Medulla oblongata (tissue), 1 donor: ENCODE measurements at regions not wholly inside any gene's neighbourhood (a gene's known extent, or its start where the extent isn't known, plus 50 kb on each side); places are given as distances from the start of the nearest gene placed in this dataset.
"Not testable (repeated sequence)": the region's sequence is repeated elsewhere in the genome, so short reads cannot be mapped to it uniquely, and the experiment has no call there.

Source experiments
- DNase-seq: peaks from one replicate; pipeline ENCODE4 v3.0.0-alpha.2; 2015; ENCODE audit errors: extremely low spot score

- DNase-seq: no peak
Observed at GRCh38 chr1:199515261-199515660, 512.2 kb upstream of the NR5A2 start.

- no peak for DNase-seq
Observed at GRCh38 chr1:199522338-199522737, 505.2 kb upstream of the NR5A2 start.

GRCh38 chr1:199522936-199523335 lies 504.6 kb upstream of the NR5A2 start:
- no peak for DNase-seq

- no peak for DNase-seq
Observed at GRCh38 chr1:199529324-199529723, 498.2 kb upstream of the NR5A2 start.

DNA sequence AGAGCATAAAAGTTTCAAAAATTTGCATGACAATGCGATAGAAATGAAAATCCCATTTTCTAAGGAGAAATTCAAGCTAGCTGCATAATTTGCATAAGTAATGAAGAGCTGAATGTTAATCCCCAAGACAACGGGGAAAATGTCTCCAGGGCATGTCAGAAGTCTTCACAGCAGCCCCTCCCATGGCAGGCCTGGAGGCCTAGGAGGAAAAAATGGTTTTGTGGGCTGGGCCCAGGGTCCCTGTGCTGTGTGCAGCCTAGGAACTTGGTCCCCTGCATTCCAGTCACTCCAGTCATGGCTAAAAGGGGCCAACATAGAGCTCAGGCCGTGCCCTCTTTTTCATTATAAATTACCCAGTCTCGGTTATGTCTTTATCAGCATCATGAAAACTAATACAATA lies 494.1 kb upstream of the NR5A2 start:
- not testable (repeated sequence) for DNase-seq

DNA sequence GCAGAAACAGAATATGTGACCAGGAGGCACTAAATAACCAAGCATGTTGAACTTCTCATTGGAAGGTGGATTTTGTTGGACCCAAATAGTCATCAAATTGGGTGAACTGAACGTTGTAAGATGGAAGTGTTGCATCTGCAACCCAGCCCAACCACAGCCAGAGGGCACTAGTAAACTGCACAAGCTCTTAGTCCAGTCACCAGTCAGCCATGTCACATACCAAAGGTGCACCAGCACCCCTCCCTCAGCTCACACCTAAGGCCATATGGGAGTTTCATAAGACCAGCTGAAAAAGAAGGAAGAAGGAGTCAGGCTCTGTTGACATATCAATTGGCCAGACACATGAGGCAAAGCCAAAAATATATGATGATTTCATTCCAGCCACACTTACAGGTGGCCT lies 481.7 kb upstream of the NR5A2 start:
- DNase-seq: no peak

DNA sequence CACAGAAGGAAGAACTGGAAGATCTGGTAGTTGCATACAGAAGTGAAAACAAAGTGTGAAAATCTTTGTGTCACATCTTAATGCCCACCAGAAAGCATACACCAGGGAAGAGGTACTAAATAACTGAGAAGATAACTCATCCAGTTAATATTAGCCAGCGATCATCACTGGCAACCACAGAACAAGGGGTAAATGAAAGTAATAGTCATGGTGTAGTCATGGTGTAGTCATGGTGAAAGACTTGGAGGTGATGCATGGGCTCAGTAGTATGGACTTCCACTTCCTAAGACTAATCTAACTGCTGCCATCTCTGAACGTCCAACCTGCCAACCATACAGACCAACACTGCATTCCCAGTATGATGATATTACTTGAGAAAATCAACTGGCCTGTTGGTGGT lies 481.2 kb upstream of the NR5A2 start:
- no peak for DNase-seq

DNA sequence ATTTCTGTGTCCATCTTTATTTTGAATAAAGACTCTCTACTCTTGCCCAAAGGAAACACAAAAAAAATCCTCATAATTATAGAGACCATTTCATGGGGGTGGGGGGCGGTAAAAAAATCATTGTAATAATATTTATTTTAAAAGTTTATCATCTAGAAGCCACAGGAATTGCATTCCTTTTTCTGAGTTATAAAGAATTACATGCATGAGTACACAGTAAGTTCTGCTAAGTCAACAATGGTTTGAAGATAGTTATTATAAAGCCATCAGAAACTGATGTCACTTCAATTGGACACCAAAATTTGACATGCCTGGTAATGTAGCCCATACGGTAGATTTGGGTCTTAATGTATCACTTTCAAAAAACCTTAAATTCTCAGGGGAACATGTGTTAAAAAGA lies 478.1 kb upstream of the NR5A2 start:
- no peak for DNase-seq

- DNase-seq: no peak
Observed at GRCh38 chr1:199550199-199551065, 477.1 kb upstream of the NR5A2 start.

DNA sequence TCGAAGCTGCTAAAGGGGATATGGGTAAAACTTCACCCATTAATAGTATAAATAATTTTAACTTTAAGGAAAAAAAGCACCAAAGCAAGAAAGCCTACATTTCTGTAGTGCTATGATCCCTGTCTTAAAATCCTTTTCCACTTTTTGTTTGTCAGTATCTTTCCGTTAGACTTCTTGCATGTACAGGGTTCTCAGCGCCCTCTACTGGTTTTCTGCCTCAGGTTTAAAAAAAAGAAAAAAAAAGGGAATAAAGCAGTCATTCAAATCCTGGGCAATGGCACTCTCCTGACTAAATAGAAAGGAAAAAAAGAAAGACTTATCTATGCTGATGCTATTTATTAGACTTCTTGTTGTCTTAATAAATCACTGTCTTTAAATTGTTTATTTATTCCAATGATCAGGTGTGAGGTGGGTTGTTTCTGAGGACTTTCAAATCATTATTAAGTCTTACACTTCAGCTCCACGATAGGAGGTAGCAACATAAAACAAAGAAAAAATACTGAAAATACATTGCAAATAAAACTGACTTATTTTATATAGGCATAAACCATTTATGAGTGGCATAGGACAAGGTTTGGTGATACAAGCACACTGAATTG lies 475.4 kb upstream of the NR5A2 start:
- DNase-seq: peak; percentile 89

- no peak for DNase-seq
Observed at GRCh38 chr1:199553104-199553503, 474.4 kb upstream of the NR5A2 start.

DNA sequence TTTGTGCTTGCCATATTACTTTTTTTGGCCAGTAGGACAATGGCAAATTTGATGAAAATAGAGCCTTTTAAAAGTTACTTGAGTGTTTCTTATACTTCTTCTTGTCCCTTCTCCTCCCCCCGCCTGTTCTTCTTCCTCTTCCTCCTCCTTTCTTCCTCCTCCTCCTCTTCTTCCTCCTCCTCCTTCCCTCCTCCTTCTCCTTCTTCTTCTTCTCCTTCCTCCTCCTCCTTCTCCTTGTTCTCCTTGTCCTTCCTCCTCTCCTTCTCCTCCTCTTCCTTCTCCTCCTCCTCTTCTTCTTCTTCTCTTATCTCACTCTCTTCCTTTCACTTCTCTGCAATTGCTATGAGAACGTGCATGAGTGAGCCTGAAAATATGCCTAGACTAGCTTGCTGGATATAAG lies 466.2 kb upstream of the NR5A2 start:
- DNase-seq: no peak

- no peak for DNase-seq
Observed at GRCh38 chr1:199573047-199573446, 454.5 kb upstream of the NR5A2 start.

DNA sequence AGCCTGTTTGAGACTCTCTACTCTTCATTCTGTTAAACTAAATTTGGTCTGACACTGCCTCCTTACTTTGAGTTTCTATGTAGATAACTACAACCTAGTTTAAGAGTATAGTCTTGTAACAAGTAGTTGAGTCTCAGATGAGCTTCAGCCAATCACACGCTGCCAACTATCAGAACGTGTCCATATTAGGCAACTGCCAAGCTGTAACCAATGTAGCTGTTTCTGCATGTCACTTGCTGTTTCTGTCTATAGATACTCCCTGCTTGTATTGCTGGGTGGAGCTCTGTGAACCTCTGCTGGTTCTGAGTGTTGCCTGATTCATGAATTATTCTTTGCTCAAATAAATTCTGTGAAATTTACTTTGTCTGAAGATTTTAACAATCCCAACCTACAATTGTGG lies 452.6 kb upstream of the NR5A2 start:
- no peak for DNase-seq

GRCh38 chr1:199580300-199580699 lies 447.2 kb upstream of the NR5A2 start:
- DNase-seq: no peak

- no peak for DNase-seq
Observed at GRCh38 chr1:199585392-199585791, 442.1 kb upstream of the NR5A2 start.

- no peak for DNase-seq
Observed at GRCh38 chr1:199590708-199591107, 436.8 kb upstream of the NR5A2 start.

GRCh38 chr1:199591468-199591867 lies 436.0 kb upstream of the NR5A2 start:
- no peak for DNase-seq

DNA sequence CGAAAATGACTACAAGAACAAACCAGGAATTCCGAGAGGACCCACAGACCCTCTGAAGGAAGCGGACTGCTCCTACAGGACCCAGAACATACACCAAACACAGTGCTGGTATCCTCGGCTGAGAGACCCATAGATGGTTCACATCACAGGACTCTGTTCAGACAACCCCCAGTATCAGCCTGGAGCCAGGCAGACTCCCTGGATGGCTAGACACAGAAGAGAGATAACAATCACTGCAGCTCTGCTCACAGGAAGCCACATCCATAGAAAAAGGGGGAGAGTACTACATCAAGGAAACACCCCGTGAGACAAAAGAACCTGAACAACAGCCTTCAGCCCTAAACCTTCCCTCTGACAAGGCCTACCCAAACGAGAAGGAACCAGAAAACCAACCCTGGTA lies 434.0 kb upstream of the NR5A2 start:
- no peak for DNase-seq

GRCh38 chr1:199596448-199596847 lies 431.1 kb upstream of the NR5A2 start:
- not testable (repeated sequence) for DNase-seq

DNA sequence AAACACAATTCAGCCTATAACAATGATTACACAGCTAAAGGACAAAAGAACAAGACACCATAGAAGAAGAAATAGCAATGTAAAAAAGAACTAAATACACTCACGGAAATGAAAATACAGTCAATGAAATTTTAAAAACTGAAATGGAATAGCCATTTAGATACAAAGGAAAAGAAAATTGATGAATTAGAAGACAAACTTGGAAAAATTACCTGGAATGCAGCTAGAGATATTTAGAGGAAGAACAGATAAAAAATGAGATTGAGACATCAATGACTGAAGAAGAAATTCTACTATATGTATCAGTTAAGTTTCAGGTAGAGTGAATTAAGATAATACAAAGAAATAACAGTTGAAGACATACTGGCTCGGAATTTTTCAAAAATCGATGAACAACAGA lies 430.4 kb upstream of the NR5A2 start:
- DNase-seq: no peak

GRCh38 chr1:199608414-199608813 lies 419.1 kb upstream of the NR5A2 start:
- DNase-seq: no peak

- DNase-seq: no peak
Observed at GRCh38 chr1:199612976-199613774, 414.3 kb upstream of the NR5A2 start.
